ENCODE measurements at regions not wholly inside any gene's neighbourhood (a gene's known extent, or its start where the extent isn't known, plus 50 kb on each side); places are given as distances from the start of the nearest gene placed in this dataset.
"Not testable (repeated sequence)": the region's sequence is repeated elsewhere in the genome, so short reads cannot be mapped to it uniquely, and the experiment has no call there.

GRCh38 chr2:234898534-234899053, 53.2 kb upstream of the SH3BP4 start:
- DNase-seq = no peak

- DNase-seq = not testable (repeated sequence)
Measured at GRCh38 chr2:234888442-234888841, 63.4 kb upstream of the SH3BP4 start.

GRCh38 chr2:234887195-234887594, 64.6 kb upstream of the SH3BP4 start:
- DNase-seq = no peak

- DNase-seq = no peak
Measured at GRCh38 chr2:234885886-234886285, 65.9 kb upstream of the SH3BP4 start.

GRCh38 chr2:234885118-234885517, 66.7 kb upstream of the SH3BP4 start:
- DNase-seq = no peak

- DNase-seq = no peak
Measured at GRCh38 chr2:234884591-234884990, 67.2 kb upstream of the SH3BP4 start.

- DNase-seq = peak; percentile 60
Measured at GRCh38 chr2:234881413-234882241, 70.2 kb upstream of the SH3BP4 start.

- no peak for DNase-seq
Measured at GRCh38 chr2:234880551-234881211, 71.1 kb upstream of the SH3BP4 start.

- no peak for DNase-seq
Measured at GRCh38 chr2:234879671-234880455, 72.0 kb upstream of the SH3BP4 start.

- not testable (repeated sequence) for DNase-seq
Measured at GRCh38 chr2:234876621-234877020, 75.2 kb upstream of the SH3BP4 start.

- DNase-seq = no peak
Measured at GRCh38 chr2:234874347-234875046, 77.3 kb upstream of the SH3BP4 start.

- no peak for DNase-seq
Measured at GRCh38 chr2:234873828-234874173, 78.0 kb upstream of the SH3BP4 start.

GRCh38 chr2:234873103-234873827, 78.6 kb upstream of the SH3BP4 start:
- no peak for DNase-seq

- DNase-seq = no peak
Measured at GRCh38 chr2:234869969-234870368, 81.8 kb upstream of the SH3BP4 start.

GRCh38 chr2:234869164-234869563, 82.7 kb upstream of the SH3BP4 start:
- DNase-seq = no peak

GRCh38 chr2:234867882-234868285, 83.9 kb upstream of the SH3BP4 start:
- no peak for DNase-seq

- no peak for DNase-seq
Measured at GRCh38 chr2:234865586-234865985, 86.2 kb upstream of the SH3BP4 start.

GRCh38 chr2:234865040-234865439, 86.8 kb upstream of the SH3BP4 start:
- DNase-seq = no peak

GRCh38 chr2:234864506-234864905, 87.3 kb upstream of the SH3BP4 start:
- no peak for DNase-seq

- DNase-seq = no peak
Measured at GRCh38 chr2:234863043-234863934, 88.5 kb upstream of the SH3BP4 start.

Data from NCI-H2081 treated with DMSO at 0.1 percent for 48 hours (cell line).